HG02943 (cell line): ENCODE measurements at regions not wholly inside any gene's neighbourhood (a gene's known extent, or its start where the extent isn't known, plus 50 kb on each side); places are given as distances from the start of the nearest gene placed in this dataset.

Source experiments
- ATAC-seq: cut with Tn5 transposase; IDR thresholded peaks from one replicate; pipeline ENCODE4 v1.9.1; 2021; ENCODE audit warnings: mild to moderate bottlenecking, low read depth, moderate library complexity; ENCODE audit not compliant: unreplicated experiment

GRCh38 chr7:32200646-32201045, 130.4 kb upstream of the PDE1C start:
- ATAC-seq, result no peak

GRCh38 chr7:32194537-32194936, 124.3 kb upstream of the PDE1C start:
- no peak for ATAC-seq

- ATAC-seq, result no peak
These were observed 121.1 kb upstream of the PDE1C start for GRCh38 chr7:32191305-32191704.

- ATAC-seq, result no peak
These were observed 109.4 kb upstream of the PDE1C start for GRCh38 chr7:32179567-32179966.

GRCh38 chr7:32178677-32179366, 108.6 kb upstream of the PDE1C start:
- no peak for ATAC-seq

GRCh38 chr7:32177232-32177631, 107.0 kb upstream of the PDE1C start:
- ATAC-seq, result no peak

- ATAC-seq, result no peak
These were observed 104.9 kb upstream of the PDE1C start for GRCh38 chr7:32175099-32175498.

GRCh38 chr7:32171248-32171647, 101.0 kb upstream of the PDE1C start:
- ATAC-seq, result no peak

- no peak for ATAC-seq
These were observed 100.6 kb upstream of the PDE1C start for GRCh38 chr7:32170838-32171237.

- no peak for ATAC-seq
These were observed 99.0 kb upstream of the PDE1C start for GRCh38 chr7:32169228-32169627.

- ATAC-seq, result no peak
These were observed 97.6 kb upstream of the PDE1C start for GRCh38 chr7:32167815-32168214.

- ATAC-seq, result no peak
These were observed 97.0 kb upstream of the PDE1C start for GRCh38 chr7:32167256-32167655.

GRCh38 chr7:32164341-32164996, 94.3 kb upstream of the PDE1C start:
- ATAC-seq, result no peak

GRCh38 chr7:32163896-32164295, 93.7 kb upstream of the PDE1C start:
- ATAC-seq, result no peak

- ATAC-seq, result no peak
These were observed 93.1 kb upstream of the PDE1C start for GRCh38 chr7:32163141-32163806.

GRCh38 chr7:32161708-32162107, 91.5 kb upstream of the PDE1C start:
- ATAC-seq, result no peak

- no peak for ATAC-seq
These were observed 88.8 kb upstream of the PDE1C start for GRCh38 chr7:32158751-32159745.

- no peak for ATAC-seq
These were observed 87.9 kb upstream of the PDE1C start for GRCh38 chr7:32158076-32158475.

- no peak for ATAC-seq
These were observed 85.5 kb upstream of the PDE1C start for GRCh38 chr7:32155712-32156111.

- no peak for ATAC-seq
These were observed 84.6 kb upstream of the PDE1C start for GRCh38 chr7:32154797-32155196.

- ATAC-seq, result no peak
These were observed 82.8 kb upstream of the PDE1C start for GRCh38 chr7:32153006-32153405.
